K562 (cell line): ENCODE measurements at regions not wholly inside any gene's neighbourhood (a gene's known extent, or its start where the extent isn't known, plus 50 kb on each side); places are given as distances from the start of the nearest gene placed in this dataset.

Experiments
- CEBPB ChIP-seq: fragments of 450-650 bp; IDR thresholded peaks from 2 replicates; pipeline ENCODE4 v1.6.1; 2016; ENCODE audit warnings: missing genetic modification characterization, missing compliant biosample characterization
- CHD4 ChIP-seq: fragments of 200-600 bp; sonication (generic); IDR thresholded peaks from 3 replicates; pipeline ENCODE4 v1.6.1; 2012; ENCODE audit warnings: low read depth, mild to moderate bottlenecking, mixed read lengths, low read length, inconsistent platforms; ENCODE audit not compliant: insufficient read depth, insufficient replicate concordance, poor library complexity, severe bottlenecking
- NR1H2 ChIP-seq: sonication (generic); formaldehyde crosslinking; IDR thresholded peaks from 2 replicates; pipeline ENCODE4 v1.4.0; 2020; ENCODE audit warnings: mild to moderate bottlenecking, missing genetic modification reagents
- RBM17 ChIP-seq: fragments of 200-400 bp; formaldehyde crosslinking; IDR thresholded peaks from 2 replicates; pipeline ENCODE4 v1.6.1; 2017; ENCODE audit warnings: low read depth, mild to moderate bottlenecking, low read length, borderline replicate concordance
- SMARCB1 ChIP-seq: IDR thresholded peaks from 2 replicates; pipeline ENCODE4 v1.6.1; 2011; ENCODE audit warnings: improper control_type of control experiment, low read depth; ENCODE audit not compliant: insufficient read length
- SP1 ChIP-seq: sonication (generic); formaldehyde crosslinking; IDR thresholded peaks from 2 replicates; pipeline ENCODE4 v1.8.1; 2022; ENCODE audit warnings: mild to moderate bottlenecking, missing genetic modification reagents
- TCF3 ChIP-seq: sonication (generic); formaldehyde crosslinking; IDR thresholded peaks from 2 replicates; pipeline ENCODE4 v1.4.0; 2020; ENCODE audit warnings: mild to moderate bottlenecking, missing genetic modification reagents
- ZFP30 ChIP-seq: fragments of 250-450 bp; sonication (Bioruptor Pico); IDR thresholded peaks from 2 replicates; pipeline ENCODE4 v1.8.0; 2022; ENCODE audit warnings: moderate library complexity, mild to moderate bottlenecking, inconsistent platforms, borderline replicate concordance

DNA sequence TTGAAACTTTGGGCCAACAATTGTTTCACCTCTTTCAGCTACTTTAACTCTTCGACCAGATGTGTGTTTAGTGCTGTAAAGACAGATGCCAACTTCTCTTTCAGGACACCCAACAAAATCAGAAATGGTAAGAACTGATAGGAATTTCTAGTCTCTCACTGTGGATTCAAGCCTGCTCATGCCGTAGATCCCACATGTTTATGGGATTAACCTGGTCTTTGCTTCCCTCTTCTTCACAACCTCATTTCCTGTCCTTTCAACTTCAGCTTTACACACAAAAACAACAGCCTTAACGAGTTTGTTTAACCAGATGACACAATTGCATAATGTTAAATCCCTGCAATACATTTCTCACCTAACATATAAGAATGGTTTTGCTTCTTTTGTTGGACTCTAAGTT lies 1031.9 kb upstream of the LRFN5 start:
- TF ChIP-seq CHD4 = no peak
- no peak for TF ChIP-seq ZFP30 (CRISPR knock-in tag)
- no peak for TF ChIP-seq SP1 (CRISPR knock-in tag)
- TF ChIP-seq TCF3 = no peak
- no peak for TF ChIP-seq SMARCB1
- TF ChIP-seq RBM17 = no peak
- TF ChIP-seq NR1H2 (CRISPR knock-in tag) = no peak
- TF ChIP-seq CEBPB (tag) = no peak
